GM19351 (cell line): ENCODE measurements at regions not wholly inside any gene's neighbourhood (a gene's known extent, or its start where the extent isn't known, plus 50 kb on each side); places are given as distances from the start of the nearest gene placed in this dataset.

ENCODE experiments used
- ATAC-seq: cut with Tn5 transposase; IDR thresholded peaks from one replicate; pipeline ENCODE4 v1.9.1; 2021; ENCODE audit warnings: mild to moderate bottlenecking, moderate library complexity; ENCODE audit not compliant: unreplicated experiment

GRCh38 chr9:20014168-20014567 lies 225.3 kb upstream of the SLC24A2 start:
- ATAC-seq, result no peak

GRCh38 chr9:20012232-20012631 lies 223.4 kb upstream of the SLC24A2 start:
- no peak for ATAC-seq

DNA sequence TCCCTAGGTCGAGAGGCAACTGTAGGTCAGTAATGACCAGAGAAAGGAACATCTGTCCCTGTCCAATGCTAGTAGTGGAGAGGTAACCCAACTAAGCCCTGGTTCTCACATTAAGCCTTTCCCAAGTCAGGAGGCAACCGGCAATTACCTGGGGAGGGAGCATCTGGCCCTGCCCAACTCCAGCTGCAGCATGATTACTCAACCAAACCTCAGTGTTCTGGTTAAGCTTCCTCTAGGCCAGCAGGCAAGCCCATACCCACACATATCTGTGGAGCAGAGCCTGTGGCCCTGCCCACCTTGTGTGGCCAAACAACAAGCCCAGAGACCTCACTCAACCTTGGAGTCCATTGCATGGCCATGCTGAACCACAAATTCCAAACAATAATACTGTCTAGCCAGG lies 220.8 kb upstream of the SLC24A2 start:
- no peak for ATAC-seq

DNA sequence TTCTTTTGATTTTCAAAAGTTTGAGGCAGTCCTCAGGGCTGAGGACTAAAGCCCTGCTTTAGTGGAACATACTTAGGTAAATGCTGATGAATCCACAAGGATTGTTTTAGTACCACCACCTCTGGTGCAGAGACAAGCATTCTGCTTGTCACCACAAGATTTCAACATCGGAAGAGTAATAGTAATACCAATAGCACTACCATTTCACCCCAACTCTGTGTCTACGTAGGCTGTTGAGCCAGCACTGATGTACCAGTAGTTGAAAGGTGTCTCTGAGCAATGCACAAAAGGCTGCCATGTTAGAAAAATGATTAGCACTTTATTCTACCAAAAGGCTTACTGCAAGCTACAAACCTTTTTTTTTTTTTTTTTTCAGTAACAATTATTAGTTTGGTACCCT lies 213.2 kb upstream of the SLC24A2 start:
- ATAC-seq, result no peak

DNA sequence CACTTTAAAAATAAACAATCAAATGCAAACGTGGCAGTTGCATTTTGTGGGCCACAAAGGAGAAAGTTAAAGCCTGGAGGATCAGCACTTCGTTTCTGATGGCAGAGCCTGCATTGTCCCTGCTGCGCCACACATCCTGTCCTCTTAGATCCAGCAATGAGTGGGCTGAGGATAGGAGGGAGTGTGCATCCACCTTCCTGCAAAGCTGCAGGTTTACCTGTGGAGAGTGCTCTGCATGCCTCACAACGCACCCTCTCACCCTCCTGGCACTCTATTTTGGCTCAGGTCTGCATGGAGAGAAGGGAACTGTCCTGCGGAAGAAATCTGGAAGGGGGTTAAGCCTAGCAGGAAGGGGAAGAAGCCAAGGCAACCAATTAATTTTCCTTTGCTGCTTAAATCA lies 212.2 kb upstream of the SLC24A2 start:
- no peak for ATAC-seq

- ATAC-seq, result peak; percentile 83
Observed at GRCh38 chr9:19999491-20000057, 210.7 kb upstream of the SLC24A2 start.

- ATAC-seq, result peak; percentile 40
Observed at GRCh38 chr9:19998823-19999455, 210.1 kb upstream of the SLC24A2 start.

DNA sequence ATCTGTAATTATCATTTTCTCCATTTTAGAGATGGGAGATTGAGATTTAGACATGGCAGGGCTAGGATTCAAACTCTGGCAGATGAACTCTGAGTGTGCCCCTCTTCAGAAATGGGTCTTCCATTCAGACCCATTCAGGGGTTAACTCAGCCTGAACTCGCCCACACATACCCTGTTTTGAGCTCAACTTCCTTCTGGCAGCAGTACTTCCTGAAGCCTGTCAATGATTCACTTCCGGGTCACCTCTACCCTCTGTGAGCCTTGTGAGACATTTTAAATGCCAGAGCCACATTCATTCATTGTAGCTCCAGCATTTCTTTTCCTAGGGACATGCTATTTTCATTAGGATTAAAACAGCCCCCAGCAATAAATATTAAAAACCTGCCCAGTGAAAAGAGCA lies 209.3 kb upstream of the SLC24A2 start:
- no peak for ATAC-seq

DNA sequence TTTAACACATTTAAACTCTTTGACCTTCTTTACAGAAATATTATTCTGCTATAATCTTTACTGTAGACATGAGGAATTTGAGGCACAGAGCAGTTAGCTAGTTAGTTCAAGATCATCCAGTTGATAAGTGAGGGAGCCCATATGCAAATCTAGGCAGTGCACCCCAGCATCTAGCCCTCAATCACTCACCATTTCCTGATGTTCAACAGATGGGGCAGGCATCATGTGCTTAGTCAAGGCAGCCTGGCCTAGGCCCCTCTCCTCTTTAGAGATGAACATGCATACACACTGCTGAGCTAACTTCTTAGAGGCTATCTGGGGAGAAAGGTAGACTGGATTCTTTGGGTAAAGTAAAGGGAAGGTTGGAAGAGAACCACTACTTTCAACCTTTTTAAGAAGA lies 206.8 kb upstream of the SLC24A2 start:
- ATAC-seq, result no peak

DNA sequence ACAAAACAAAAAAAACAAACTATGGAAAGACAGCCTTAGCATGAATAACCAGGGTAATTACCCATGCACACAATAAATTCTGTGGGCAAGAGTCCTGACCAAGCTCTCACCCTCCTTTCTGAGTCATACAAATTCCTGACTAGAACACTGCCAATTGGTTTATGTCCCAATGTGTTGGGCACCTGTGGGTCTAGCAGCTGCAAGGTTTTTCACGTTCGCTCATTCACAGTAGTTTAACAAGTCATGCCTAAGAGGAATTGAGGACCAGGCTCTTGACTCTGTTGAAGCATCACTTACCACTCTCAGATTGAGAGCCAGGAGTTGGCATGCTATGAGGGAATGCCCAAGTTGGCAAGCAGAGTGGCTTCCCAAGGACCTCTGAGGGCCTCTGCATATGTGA lies 205.5 kb upstream of the SLC24A2 start:
- no peak for ATAC-seq

GRCh38 chr9:19992556-19992955 lies 203.7 kb upstream of the SLC24A2 start:
- no peak for ATAC-seq

DNA sequence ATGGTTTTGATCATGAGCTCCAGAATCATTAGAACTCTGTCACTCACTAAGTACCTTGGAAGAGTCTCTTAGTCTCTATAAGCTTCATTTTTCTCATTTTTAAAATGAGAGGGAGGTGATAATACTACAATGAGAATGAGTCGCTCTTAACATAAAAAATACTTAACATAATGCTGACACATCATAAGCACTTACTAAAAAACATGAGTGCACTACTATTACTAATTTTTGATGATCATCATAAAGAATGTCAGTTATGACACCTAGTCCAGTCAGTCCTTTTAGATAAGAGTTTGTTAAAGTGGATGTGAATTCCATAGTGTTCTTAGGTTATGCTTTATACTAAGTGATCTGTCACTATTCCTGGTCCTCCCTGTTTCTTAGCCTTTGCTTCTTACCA lies 200.4 kb upstream of the SLC24A2 start:
- no peak for ATAC-seq

- no peak for ATAC-seq
Observed at GRCh38 chr9:19988281-19988680, 199.4 kb upstream of the SLC24A2 start.

GRCh38 chr9:19985081-19985480 lies 196.2 kb upstream of the SLC24A2 start:
- no peak for ATAC-seq

GRCh38 chr9:19976226-19976625 lies 187.4 kb upstream of the SLC24A2 start:
- no peak for ATAC-seq

- no peak for ATAC-seq
Observed at GRCh38 chr9:19975499-19975898, 186.7 kb upstream of the SLC24A2 start.

- ATAC-seq, result no peak
Observed at GRCh38 chr9:19969721-19970120, 180.9 kb upstream of the SLC24A2 start.

DNA sequence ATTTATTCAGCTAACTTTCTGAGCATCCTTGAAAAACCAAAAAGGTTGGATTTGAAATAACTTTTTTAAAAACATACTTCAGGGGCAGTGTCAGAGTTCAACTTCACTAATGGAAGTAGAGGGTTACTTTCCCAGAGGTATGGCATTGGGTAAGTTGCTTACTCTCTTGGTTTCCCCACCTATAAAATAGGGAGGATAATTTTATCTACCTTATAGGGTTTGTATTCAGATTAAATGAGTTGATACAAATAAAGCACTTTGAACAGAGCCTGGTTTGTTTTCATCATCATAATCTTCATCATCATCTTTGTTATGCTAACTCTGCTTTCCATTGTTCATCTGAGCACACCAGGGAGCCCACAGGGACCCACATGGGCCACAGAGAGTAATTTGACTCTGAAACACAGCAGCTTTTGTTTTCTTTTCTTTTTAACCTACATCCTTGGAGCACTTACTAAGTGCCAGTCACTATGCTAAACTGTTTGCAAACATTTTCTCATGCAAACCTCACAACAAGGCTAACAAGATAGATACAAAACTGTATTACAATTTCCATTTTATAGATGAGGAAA lies 179.1 kb upstream of the SLC24A2 start:
- no peak for ATAC-seq

DNA sequence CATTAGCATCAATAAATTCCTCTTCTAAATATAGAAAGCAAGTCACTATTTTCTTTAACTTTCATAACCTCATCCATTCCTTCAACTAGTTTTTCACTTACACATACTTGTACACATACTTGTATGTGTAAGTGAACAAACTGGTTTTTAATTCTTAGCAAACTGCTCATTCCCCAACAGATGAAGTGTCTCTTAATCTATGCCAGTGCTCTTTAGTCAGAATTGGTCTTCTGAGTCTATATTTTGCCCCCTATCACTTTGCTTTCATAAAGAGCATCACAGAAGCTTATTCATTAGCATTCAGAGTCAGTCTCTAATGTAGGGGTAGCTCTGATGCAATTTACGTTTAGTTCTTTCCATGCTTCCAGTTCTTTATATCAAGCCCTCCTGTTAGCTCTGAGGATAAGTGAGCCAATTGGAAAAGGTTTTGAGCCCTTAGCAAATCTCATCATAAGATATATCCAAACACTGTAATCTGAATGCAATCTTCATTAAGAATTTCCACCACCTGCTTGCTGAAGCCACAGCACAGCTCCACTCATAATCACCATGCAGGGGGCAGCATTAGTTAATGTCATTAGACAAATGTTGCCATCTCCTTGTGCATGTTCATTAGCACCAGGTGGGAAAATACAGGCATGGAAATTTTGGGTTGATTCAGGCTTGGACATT lies 178.5 kb upstream of the SLC24A2 start:
- ATAC-seq, result no peak

- no peak for ATAC-seq
Observed at GRCh38 chr9:19965336-19965735, 176.5 kb upstream of the SLC24A2 start.

DNA sequence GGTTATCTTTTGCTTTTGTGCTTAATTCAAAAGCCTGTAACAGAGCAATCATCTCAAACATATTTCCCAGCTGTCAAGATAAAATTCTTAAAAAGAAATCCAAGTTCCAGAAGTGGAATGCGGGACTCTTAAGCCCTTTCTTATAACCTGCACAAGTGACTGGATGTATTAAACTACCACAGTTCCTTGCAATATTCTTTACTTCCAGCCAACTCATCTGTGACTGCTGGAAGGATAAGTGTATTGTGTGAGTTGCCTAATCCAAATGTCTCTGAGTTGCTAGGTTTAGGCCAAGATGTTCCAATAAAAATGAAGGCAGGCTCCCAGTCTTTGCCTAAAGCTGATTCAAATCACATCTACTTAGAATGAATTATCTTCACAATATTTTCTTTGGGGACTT lies 159.2 kb upstream of the SLC24A2 start:
- ATAC-seq, result no peak

- no peak for ATAC-seq
Observed at GRCh38 chr9:19946441-19947109, 157.7 kb upstream of the SLC24A2 start.
